ENCODE measurements at regions not wholly inside any gene's neighbourhood (a gene's known extent, or its start where the extent isn't known, plus 50 kb on each side); places are given as distances from the start of the nearest gene placed in this dataset.

DNA sequence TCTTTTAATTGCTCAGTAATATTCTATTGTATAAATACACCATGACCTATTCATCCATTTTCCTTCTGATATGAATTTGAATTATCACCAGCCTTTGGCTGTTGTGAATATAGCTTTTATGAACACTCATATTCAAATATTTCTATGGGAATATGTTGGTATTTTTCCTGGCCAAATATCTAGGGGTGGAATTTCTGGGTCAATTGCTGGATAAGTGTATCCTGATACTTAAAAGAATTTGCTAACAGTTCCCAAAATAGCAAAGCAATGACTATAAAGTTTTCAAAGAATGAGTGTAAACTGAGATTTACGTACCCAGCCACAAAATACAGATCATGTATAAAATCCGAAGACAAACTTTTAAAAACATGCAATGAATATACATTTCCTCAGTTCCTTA is 148.7 kb upstream of the CLEC14A start:
- Histone ChIP-seq H3K18ac (ENCODE audit: extremely low read depth, low read length) (no peak overlapping the region), H3K14ac (ENCODE audit: insufficient read length) (no peak overlapping the region), H4K5ac (ENCODE audit: insufficient read length, low read depth, low read length) (no peak overlapping the region), H3K79me2 (ENCODE audit: control insufficient read depth in 1 of 2, insufficient read depth in 2 of 2, low read length in 2 of 2) (no peaks in the 10 kb centered on the region), H2AFZ (ENCODE audit: low read length) (no peak overlapping the region), H4K20me1 (replicated peaks in 1 of 2; ENCODE audit: control insufficient read depth in 1 of 2, insufficient read depth in 2 of 2, low read length in 2 of 2) (no peaks in the 10 kb centered on the region), H2BK12ac (ENCODE audit: low read depth, low read length) (no peak overlapping the region), H3K23me2 (ENCODE audit: low read depth, low read length) (no peaks in the 10 kb centered on the region; the same call in 1 of the 2 replicates), H3K4me2 (ENCODE audit: insufficient read depth in 1 of 2, low read depth in 2 of 2, low read length in 2 of 2) (no peak overlapping the region), H3K4me3 (ENCODE audit: extremely low read depth in 1 of 4, insufficient read depth in 2 of 4, low read depth in 3 of 4, low read length in 4 of 4) (no peak overlapping the region), H3K23ac (ENCODE audit: insufficient read length) (no peak overlapping the region), H3K27me3 (replicated peaks in 1 of 4; ENCODE audit: control insufficient read depth in 3 of 4, extremely low read depth in 1 of 4, insufficient read depth in 3 of 4, low read length in 3 of 4) (no peaks in the 10 kb centered on the region), H3K4ac (replicated peaks; ENCODE audit: insufficient read length, low read depth, low read length) (no peak overlapping the region), H4K91ac (replicated peaks; ENCODE audit: insufficient read length, low read length) (no peak overlapping the region), H2AK5ac (ENCODE audit: low read depth, low read length) (no peak overlapping the region), H3K79me1 (ENCODE audit: low read depth, low read length) (no peaks in the 10 kb centered on the region), H2BK15ac (ENCODE audit: low read length) (no peak overlapping the region), H3K56ac (replicated peaks; ENCODE audit: insufficient read length, low read depth, low read length) (no peak overlapping the region), H3K36me3 (ENCODE audit: control insufficient read depth in 2 of 4, insufficient read depth in 4 of 4, low read length in 3 of 4) (no peaks in the 10 kb centered on the region), H2BK5ac (ENCODE audit: low read depth, low read length) (no peak overlapping the region), H3K4me1 (replicated peaks in 1 of 4; ENCODE audit: control insufficient read depth in 3 of 4, insufficient read depth in 4 of 4, low read length in 3 of 4) (no peaks in the 10 kb centered on the region), H2BK120ac (replicated peaks; ENCODE audit: low read depth, low read length) (no peak overlapping the region), H3K9ac (replicated peaks in 1 of 4; ENCODE audit: extremely low read depth in 1 of 4, low read depth in 3 of 4, low read length in 3 of 4) (no peak overlapping the region), H2BK20ac (ENCODE audit: low read length) (no peak overlapping the region), H3K27ac (ENCODE audit: low read depth, low read length) (no peak overlapping the region), H3K9me3 (ENCODE audit: insufficient read depth in 2 of 2, low read depth in 1 of 2, low read length in 1 of 2) (no peaks in the 10 kb centered on the region), H4K8ac (ENCODE audit: extremely low read depth, insufficient read depth, low read length) (no peak overlapping the region)
- WGBS, 2 experiments (ENCODE audit: extremely low coverage in 1 of 2, insufficient coverage in 1 of 2, insufficient read length in 1 of 2, insufficient replicate concordance in 2 of 2, low coverage in 1 of 2, low lambda C conversion rate in 2 of 2, missing lambda C conversion rate in 1 of 2): 92% methylated on average over 2 of the region's 2 CpGs; no CpG with 5 or more reads in 1 of the 2 experiments
- CTCF ChIA-PET (ENCODE audit: partially characterized antibody): interaction anchor here (0.6 to 1.7 kb wide), 5 partner anchors 78 to 374 kb away, joined by 3 to 6 read pairs (median 3); no protein-coding TSS in a partner anchor
- POLR2A ChIA-PET (ENCODE audit: partially characterized antibody): interaction anchor here (2.0 kb wide), 1 partner anchor 196 kb away, joined by 4 read pairs; no protein-coding TSS in a partner anchor
- no peak for FAIRE-seq
- no peak for TF ChIP-seq CTBP2 (IDR thresholded peaks at IDR 0.05; ENCODE audit: borderline replicate concordance, insufficient read depth, insufficient read length, low read length)
- TF ChIP-seq JUN (IDR thresholded peaks at IDR 0.05; ENCODE audit: low read depth, low read length): no peak
- TF ChIP-seq RNF2 (IDR thresholded peaks at IDR 0.05; ENCODE audit: borderline replicate concordance, low read depth, low read length, missing control alignments, poor library complexity, severe bottlenecking): no peak
- TF ChIP-seq, protein P1, sequence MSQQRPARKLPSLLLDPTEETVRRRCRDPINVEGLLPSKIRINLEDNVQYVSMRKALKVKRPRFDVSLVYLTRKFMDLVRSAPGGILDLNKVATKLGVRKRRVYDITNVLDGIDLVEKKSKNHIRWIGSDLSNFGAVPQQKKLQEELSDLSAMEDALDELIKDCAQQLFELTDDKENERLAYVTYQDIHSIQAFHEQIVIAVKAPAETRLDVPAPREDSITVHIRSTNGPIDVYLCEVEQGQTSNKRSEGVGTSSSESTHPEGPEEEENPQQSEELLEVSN (IDR thresholded peaks at IDR 0.05): no peak
- no peak for TF ChIP-seq SUZ12 (IDR thresholded peaks at IDR 0.05; ENCODE audit: low read length)
- TF ChIP-seq POLR2A (IDR thresholded peaks at IDR 0.05; ENCODE audit: control extremely low read depth in 1 of 2, low read depth in 2 of 2, low read length in 2 of 2): no peak
- no peak for TF ChIP-seq CREB1 (IDR thresholded peaks at IDR 0.05)
- TF ChIP-seq KDM1A (IDR thresholded peaks at IDR 0.05; ENCODE audit: borderline replicate concordance, low read length): no peak
- TF ChIP-seq RFX5 (IDR thresholded peaks at IDR 0.05; ENCODE audit: borderline replicate concordance, low read depth, low read length): no peak
- TF ChIP-seq, protein P2, sequence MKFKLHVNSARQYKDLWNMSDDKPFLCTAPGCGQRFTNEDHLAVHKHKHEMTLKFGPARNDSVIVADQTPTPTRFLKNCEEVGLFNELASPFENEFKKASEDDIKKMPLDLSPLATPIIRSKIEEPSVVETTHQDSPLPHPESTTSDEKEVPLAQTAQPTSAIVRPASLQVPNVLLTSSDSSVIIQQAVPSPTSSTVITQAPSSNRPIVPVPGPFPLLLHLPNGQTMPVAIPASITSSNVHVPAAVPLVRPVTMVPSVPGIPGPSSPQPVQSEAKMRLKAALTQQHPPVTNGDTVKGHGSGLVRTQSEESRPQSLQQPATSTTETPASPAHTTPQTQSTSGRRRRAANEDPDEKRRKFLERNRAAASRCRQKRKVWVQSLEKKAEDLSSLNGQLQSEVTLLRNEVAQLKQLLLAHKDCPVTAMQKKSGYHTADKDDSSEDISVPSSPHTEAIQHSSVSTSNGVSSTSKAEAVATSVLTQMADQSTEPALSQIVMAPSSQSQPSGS (IDR thresholded peaks at IDR 0.05; ENCODE audit: low read length): no peak
- TF ChIP-seq NRF1 (IDR thresholded peaks at IDR 0.05; ENCODE audit: low read depth, low read length): no peak
- DNase-seq (ENCODE audit: low read depth in 1 of 2, low spot score in 2 of 2): no peak

All from H1 (cell line).